Neutrophil (primary cell): ENCODE measurements at regions not wholly inside any gene's neighbourhood (a gene's known extent, or its start where the extent isn't known, plus 50 kb on each side); places are given as distances from the start of the nearest gene placed in this dataset.

ENCODE experiments used
- H3K27ac ChIP-seq: fragments of 200-600 bp; sonication (generic); 2 replicates; pipeline ENCODE4 v1.5.1; 2016; ENCODE audit warnings: mild to moderate bottlenecking, moderate library complexity
- H3K27me3 ChIP-seq: fragments of 200-600 bp; sonication (generic); 2 replicates; pipeline ENCODE4 v1.6.0; 2016; ENCODE audit warnings: mild to moderate bottlenecking
- H3K36me3 ChIP-seq: fragments of 200-600 bp; sonication (generic); 2 replicates; pipeline ENCODE4 v1.5.1; 2017
- H3K4me1 ChIP-seq, 2 experiments: fragments of 200-600 bp in 1 of 2; sonication (generic) in 1 of 2; 1 replicate in 1 of 2; 2 replicates in 1 of 2; pipeline versions ENCODE4 v1.5.1 to v1.6.1; 2013 to 2016; ENCODE audit warnings: low read depth in 1 of 2, low read length in 1 of 2, mild to moderate bottlenecking in 1 of 2, moderate library complexity in 1 of 2; ENCODE audit not compliant: control insufficient read depth in 1 of 2, insufficient read depth in 1 of 2
- H3K4me3 ChIP-seq, 2 experiments: fragments of 200-600 bp in 1 of 2; sonication (generic) in 1 of 2; 1 replicate in 1 of 2; 2 replicates in 1 of 2; pipeline ENCODE4 v1.5.1; 2013 to 2016; ENCODE audit warnings: low read depth in 1 of 2, low read length in 1 of 2, mild to moderate bottlenecking in 1 of 2, moderate library complexity in 1 of 2
- H3K9me3 ChIP-seq: fragments of 200-600 bp; sonication (generic); 2 replicates; pipeline ENCODE4 v1.5.1; 2016
- TF ChIP-seq, protein P1 (sequence below): fragments of 200-600 bp; sonication (generic); IDR thresholded peaks from 2 replicates; pipeline ENCODE4 v1.5.1; 2016; ENCODE audit warnings: antibody characterized with exemption

DNA sequence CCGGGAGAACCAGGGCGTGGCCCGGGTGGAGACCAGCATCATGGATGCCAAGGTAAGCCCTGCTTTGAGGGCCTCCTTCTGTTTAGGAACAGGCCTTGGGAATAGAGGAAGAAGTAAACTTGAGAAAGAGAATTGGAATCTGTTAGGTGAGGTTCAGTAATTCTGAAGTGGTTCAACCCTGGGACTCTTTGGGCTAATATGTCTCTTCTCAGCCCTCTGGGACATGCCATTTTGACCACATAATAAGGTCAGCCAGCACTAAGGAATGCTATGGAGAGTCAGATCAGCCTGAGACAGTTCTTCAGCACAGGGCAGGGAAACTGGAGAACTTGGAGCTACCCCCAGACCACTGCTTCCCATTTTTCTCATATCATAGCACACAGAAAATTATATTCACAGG is 63.3 kb upstream of the PRPS1 start:
- TF ChIP-seq, protein P1, sequence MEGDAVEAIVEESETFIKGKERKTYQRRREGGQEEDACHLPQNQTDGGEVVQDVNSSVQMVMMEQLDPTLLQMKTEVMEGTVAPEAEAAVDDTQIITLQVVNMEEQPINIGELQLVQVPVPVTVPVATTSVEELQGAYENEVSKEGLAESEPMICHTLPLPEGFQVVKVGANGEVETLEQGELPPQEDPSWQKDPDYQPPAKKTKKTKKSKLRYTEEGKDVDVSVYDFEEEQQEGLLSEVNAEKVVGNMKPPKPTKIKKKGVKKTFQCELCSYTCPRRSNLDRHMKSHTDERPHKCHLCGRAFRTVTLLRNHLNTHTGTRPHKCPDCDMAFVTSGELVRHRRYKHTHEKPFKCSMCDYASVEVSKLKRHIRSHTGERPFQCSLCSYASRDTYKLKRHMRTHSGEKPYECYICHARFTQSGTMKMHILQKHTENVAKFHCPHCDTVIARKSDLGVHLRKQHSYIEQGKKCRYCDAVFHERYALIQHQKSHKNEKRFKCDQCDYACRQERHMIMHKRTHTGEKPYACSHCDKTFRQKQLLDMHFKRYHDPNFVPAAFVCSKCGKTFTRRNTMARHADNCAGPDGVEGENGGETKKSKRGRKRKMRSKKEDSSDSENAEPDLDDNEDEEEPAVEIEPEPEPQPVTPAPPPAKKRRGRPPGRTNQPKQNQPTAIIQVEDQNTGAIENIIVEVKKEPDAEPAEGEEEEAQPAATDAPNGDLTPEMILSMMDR = no peak
- H3K27me3 ChIP-seq = no peaks in the 10 kb centered on the region
- no peaks in the 10 kb centered on the region for H3K4me1 ChIP-seq
- H3K9me3 ChIP-seq = no peaks in the 10 kb centered on the region
- no peak overlapping the region for H3K27ac ChIP-seq
- no peak overlapping the region for H3K4me3 ChIP-seq
- H3K36me3 ChIP-seq = no peaks in the 10 kb centered on the region

DNA sequence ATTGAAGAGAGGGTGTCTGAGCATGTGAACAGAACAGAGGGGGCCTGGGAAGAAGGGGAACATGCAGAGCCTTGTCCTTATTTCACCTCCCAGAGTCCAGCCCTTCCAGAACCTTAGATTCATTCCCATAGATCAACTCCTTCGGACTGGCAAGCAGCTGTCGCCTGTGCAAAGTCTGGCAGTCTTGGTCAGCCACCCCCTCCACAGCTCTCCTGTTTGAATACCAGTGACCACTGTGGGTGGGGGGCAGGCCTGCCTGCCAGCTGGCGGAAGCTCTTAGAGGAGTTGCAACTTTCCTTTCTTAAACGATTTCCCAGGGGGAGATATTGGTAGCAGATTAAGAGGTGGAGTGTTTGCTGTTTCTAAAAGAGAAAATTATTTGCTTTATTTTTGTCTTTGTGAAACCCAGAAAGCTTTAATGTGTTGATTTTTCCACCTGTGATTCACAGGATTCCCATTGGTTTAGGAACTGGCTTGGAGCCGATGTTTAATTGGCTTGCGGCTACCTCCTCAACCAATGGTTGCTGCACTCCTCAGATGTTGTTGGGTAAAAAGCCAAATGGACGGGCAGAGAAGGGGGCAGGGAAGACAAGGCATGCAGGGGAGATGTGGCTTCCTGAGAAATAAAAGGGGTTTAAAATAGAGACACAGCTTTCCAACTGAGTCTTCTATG is 62.2 kb upstream of the PRPS1 start:
- Histone ChIP-seq H3K27ac (no peak overlapping the region), H3K4me1 (no peaks in the 10 kb centered on the region), H3K36me3 (no peaks in the 10 kb centered on the region), H3K4me3 (no peak overlapping the region), H3K9me3 (no peaks in the 10 kb centered on the region), H3K27me3 (no peaks in the 10 kb centered on the region)
- TF ChIP-seq, protein P1 = no peak

DNA sequence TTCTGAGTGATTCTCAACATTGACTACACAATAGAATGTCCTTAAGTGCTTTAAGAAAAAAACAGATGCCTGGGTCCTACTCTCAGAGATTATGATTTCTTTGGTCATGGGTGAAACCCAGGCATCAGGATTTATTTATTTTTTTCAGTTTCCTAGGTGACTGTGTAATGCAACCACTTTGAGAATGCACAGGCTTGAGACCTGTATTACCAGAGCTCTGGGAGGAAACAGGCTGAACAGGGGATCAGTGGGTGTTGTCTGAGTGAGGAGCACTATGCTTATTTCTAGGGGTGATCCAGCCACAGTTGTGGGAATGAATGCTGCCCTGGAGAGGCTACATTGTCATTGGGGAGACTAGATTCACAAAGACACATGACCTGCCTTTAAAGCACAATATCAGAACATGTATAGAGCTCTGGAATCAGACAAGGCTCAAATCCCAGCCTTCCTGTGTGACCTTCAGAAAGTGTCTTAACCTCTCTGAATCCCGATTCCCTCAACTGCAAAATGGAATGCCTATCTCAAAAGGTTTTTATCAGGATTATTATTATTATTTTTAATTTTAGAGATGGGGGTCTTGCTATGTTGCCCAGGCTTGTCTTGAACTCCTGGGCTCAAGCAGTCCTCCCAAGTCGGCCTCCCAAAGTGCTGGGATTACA is 61.6 kb upstream of the PRPS1 start:
- no peak overlapping the region for H3K27ac ChIP-seq
- TF ChIP-seq, protein P1 = no peak
- no peak overlapping the region for H3K4me3 ChIP-seq
- no peaks in the 10 kb centered on the region for H3K36me3 ChIP-seq
- H3K27me3 ChIP-seq = no peaks in the 10 kb centered on the region
- H3K9me3 ChIP-seq = no peaks in the 10 kb centered on the region
- H3K4me1 ChIP-seq = no peaks in the 10 kb centered on the region

DNA sequence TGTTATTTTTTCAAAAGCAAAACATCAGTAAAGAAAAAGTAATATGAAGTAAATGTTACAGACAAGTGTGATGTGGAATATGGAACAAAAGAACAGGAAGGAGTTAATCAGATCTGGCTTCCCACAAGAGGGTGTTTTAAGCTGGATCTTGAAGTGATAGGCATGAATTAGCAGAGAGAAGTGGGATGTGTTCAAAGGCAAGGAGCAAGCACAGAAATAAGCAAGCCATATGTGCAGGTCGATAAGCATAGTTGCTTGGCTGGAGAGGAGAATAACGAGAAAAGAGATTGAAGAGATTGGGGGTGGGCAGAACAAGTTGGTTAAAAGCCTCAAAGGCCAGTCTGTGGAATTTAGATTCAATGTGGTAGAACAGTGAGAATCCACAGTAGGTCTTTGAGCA is 60.9 kb upstream of the PRPS1 start:
- H3K4me1 ChIP-seq = no peaks in the 10 kb centered on the region
- TF ChIP-seq, protein P1 = no peak
- no peaks in the 10 kb centered on the region for H3K9me3 ChIP-seq
- H3K36me3 ChIP-seq = no peaks in the 10 kb centered on the region
- H3K27ac ChIP-seq = no peak overlapping the region
- H3K27me3 ChIP-seq = no peaks in the 10 kb centered on the region
- H3K4me3 ChIP-seq = no peak overlapping the region

DNA sequence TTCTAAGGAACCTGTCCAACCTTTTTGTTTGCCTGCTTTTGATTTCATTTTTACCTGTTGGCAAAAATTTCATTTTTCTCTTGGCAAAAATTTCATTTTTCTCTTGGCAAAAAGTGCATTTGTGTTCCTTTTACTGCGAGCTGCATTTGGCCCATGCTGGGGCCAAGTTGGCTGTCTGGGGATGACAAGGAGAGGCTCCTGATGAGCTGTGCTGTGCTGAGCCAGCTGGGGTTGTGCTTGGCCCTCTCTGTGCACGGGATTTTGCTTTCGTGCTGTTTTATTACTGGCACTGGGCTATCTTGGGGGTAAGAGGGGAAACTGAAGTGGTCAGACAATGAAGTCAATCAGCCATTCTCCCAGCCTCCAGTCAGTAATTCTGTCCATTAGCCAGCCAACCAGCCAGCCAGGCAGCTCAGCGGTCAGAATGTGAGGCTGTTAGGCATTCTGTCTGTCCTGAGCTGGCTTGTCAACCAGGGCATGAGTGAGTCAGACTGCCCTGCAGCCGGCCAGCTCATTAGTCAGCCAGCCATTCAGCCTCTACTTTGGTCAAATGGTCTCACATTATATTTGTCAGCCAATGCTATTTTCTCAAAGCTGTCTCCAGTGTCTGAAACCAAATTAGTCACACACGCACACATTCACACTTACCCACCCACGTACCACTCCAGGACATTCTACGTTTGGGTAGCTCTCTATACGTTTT is 56.9 kb upstream of the PRPS1 start:
- no peaks in the 10 kb centered on the region for H3K4me1 ChIP-seq
- no peaks in the 10 kb centered on the region for H3K9me3 ChIP-seq
- H3K27me3 ChIP-seq = no peaks in the 10 kb centered on the region
- H3K36me3 ChIP-seq = no peaks in the 10 kb centered on the region
- H3K4me3 ChIP-seq = no peak overlapping the region
- no peak overlapping the region for H3K27ac ChIP-seq
- TF ChIP-seq, protein P1 = no peak
